ENCODE measurements at regions not wholly inside any gene's neighbourhood (a gene's known extent, or its start where the extent isn't known, plus 50 kb on each side); places are given as distances from the start of the nearest gene placed in this dataset.

DNA sequence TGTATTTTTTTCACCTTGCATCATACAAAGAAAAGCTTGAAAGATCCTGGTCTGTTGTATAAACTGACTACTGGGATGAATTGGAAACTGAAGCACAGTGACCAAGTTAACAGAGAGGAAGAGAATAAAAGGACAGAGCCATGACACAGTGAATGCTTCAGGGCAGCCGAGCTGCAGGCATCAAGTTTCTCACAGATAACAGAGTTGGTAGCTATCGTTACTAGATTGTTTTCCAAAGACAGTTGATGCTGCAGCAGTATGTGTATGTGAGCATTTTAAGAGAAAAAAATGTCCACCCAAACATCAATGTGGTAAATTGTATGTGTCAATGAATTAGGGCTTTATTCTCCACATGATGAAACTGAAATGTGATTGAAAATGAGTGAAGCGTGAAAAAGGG lies 1032.7 kb downstream of the ADGRL3 start:
- no peak overlapping the region for H3K4me3 ChIP-seq (ENCODE audit: low read depth in 2 of 2, low read length in 2 of 2)
- DNase-seq (ENCODE audit: low read depth, low spot score) (no peak), ATAC-seq (no peak)
- ChIA-PET CTCF (no interaction called here), POLR2A (no interaction called here)
- no peaks in the 10 kb centered on the region for H3K36me3 ChIP-seq (ENCODE audit: control insufficient read depth, insufficient read depth, low read length)
- no peaks in the 10 kb centered on the region for H3K9me3 ChIP-seq (ENCODE audit: control insufficient read depth, insufficient read depth, low read depth, low read length)
- H3K27ac ChIP-seq (ENCODE audit: low read length): no peak overlapping the region
- no peak for TF ChIP-seq TCF7L2 (IDR thresholded peaks at IDR 0.05; ENCODE audit: low read depth, low read length)
- no peak for TF ChIP-seq POLR2AphosphoS5 (IDR thresholded peaks at IDR 0.05; ENCODE audit: low read depth, low read length)
- TF ChIP-seq CTCF (IDR thresholded peaks at IDR 0.05): no peak
- no peak for TF ChIP-seq SIN3A (IDR thresholded peaks at IDR 0.05; ENCODE audit: borderline replicate concordance, insufficient read depth, low read depth, low read length)
- TF ChIP-seq, protein P1, sequence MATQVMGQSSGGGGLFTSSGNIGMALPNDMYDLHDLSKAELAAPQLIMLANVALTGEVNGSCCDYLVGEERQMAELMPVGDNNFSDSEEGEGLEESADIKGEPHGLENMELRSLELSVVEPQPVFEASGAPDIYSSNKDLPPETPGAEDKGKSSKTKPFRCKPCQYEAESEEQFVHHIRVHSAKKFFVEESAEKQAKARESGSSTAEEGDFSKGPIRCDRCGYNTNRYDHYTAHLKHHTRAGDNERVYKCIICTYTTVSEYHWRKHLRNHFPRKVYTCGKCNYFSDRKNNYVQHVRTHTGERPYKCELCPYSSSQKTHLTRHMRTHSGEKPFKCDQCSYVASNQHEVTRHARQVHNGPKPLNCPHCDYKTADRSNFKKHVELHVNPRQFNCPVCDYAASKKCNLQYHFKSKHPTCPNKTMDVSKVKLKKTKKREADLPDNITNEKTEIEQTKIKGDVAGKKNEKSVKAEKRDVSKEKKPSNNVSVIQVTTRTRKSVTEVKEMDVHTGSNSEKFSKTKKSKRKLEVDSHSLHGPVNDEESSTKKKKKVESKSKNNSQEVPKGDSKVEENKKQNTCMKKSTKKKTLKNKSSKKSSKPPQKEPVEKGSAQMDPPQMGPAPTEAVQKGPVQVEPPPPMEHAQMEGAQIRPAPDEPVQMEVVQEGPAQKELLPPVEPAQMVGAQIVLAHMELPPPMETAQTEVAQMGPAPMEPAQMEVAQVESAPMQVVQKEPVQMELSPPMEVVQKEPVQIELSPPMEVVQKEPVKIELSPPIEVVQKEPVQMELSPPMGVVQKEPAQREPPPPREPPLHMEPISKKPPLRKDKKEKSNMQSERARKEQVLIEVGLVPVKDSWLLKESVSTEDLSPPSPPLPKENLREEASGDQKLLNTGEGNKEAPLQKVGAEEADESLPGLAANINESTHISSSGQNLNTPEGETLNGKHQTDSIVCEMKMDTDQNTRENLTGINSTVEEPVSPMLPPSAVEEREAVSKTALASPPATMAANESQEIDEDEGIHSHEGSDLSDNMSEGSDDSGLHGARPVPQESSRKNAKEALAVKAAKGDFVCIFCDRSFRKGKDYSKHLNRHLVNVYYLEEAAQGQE (IDR thresholded peaks at IDR 0.05; ENCODE audit: insufficient read depth in 1 of 2, low read depth in 2 of 2, low read length in 1 of 2): no peak
- no peaks in the 10 kb centered on the region for H3K27me3 ChIP-seq (ENCODE audit: control insufficient read depth, insufficient read depth, low read length)
- intact Hi-C loops (cut with micrococcal nuclease; ENCODE audit: unreplicated experiment) (no loop called here), in situ Hi-C loops (cut with HindIII; ENCODE audit: low pct_unique_long_range_greater_than_20kb, low sequenced_read_pairs) (no loop called here)
- BruUV-seq (replicated peaks): no TSS peak
- no peaks in the 10 kb centered on the region for H3K4me1 ChIP-seq (ENCODE audit: control insufficient read depth, insufficient read depth, low read length)

DNA sequence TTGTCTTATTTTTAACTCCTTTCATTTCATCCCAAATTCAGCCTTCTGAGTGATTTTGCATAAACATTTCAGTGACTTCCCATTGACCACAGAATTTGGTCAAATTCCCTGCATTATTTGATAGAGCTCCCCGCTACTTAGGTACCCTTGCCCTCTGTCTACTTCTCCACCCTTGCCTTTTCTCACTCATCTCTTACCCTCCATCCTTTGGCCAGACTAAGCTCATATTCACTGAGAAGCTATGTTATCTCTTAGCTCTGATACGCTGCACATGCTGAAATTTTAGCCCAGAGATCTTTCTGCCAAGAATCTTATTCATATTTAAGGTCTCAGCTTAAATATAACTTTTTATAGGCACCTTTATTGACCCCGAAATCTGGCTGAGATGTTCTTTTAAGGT lies 1031.9 kb downstream of the ADGRL3 start:
- Histone ChIP-seq H3K9me3 (ENCODE audit: control insufficient read depth, insufficient read depth, low read depth, low read length) (no peaks in the 10 kb centered on the region), H3K27me3 (ENCODE audit: control insufficient read depth, insufficient read depth, low read length) (no peaks in the 10 kb centered on the region), H3K4me3 (ENCODE audit: low read depth in 2 of 2, low read length in 2 of 2) (no peak overlapping the region), H3K4me1 (ENCODE audit: control insufficient read depth, insufficient read depth, low read length) (no peaks in the 10 kb centered on the region), H3K36me3 (ENCODE audit: control insufficient read depth, insufficient read depth, low read length) (no peaks in the 10 kb centered on the region), H3K27ac (ENCODE audit: low read length) (no peak overlapping the region)
- DNase-seq (ENCODE audit: low read depth, low spot score) (no peak), ATAC-seq (no peak)
- intact Hi-C loops (cut with micrococcal nuclease; ENCODE audit: unreplicated experiment) (no loop called here), in situ Hi-C loops (cut with HindIII; ENCODE audit: low pct_unique_long_range_greater_than_20kb, low sequenced_read_pairs) (no loop called here)
- ChIA-PET POLR2A (no interaction called here), CTCF (no interaction called here)
- no TSS peak for BruUV-seq (replicated peaks)
- TF ChIP-seq TCF7L2 (IDR thresholded peaks at IDR 0.05; ENCODE audit: low read depth, low read length): no peak
- no peak for TF ChIP-seq CTCF (IDR thresholded peaks at IDR 0.05)

DNA sequence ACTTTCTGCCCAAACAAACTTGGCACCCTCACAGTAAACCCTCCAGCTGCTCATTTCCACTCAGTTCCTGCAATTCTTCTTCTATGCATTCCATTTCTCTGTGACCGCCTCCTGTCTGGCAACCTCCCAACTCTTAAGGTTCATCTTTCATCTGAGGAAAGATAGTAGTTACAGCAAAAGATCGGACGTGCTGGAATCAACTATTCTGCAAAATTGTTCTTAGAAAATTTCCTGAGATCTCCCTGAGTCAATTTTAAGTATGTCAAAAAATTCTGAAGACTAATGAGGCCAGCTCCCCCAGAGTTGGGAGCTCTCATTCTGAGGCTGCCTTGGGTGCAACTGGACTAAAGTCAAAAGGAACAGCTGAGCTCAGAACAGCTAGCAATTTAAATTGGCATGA lies 1026.0 kb downstream of the ADGRL3 start:
- no TSS peak for BruUV-seq (replicated peaks)
- CTCF ChIA-PET: no interaction called here

More for the DNA sequence above, 1026.0 kb downstream of the ADGRL3 start:
- H3K9me3 ChIP-seq (ENCODE audit: control insufficient read depth, insufficient read depth, low read depth, low read length): no peaks in the 10 kb centered on the region
- H3K27ac ChIP-seq (ENCODE audit: low read length): no peak overlapping the region
- in situ Hi-C loops (cut with HindIII; ENCODE audit: low pct_unique_long_range_greater_than_20kb, low sequenced_read_pairs) (no loop called here), intact Hi-C loops (cut with micrococcal nuclease; ENCODE audit: unreplicated experiment) (no loop called here)
- ATAC-seq (no peak), DNase-seq (ENCODE audit: low read depth, low spot score) (no peak)
- no peak overlapping the region for H3K4me3 ChIP-seq (ENCODE audit: low read depth in 2 of 2, low read length in 2 of 2)
- H3K27me3 ChIP-seq (ENCODE audit: control insufficient read depth, insufficient read depth, low read length): no peaks in the 10 kb centered on the region
- H3K4me1 ChIP-seq (ENCODE audit: control insufficient read depth, insufficient read depth, low read length): no peaks in the 10 kb centered on the region
- POLR2A ChIA-PET: no interaction called here
- no peaks in the 10 kb centered on the region for H3K36me3 ChIP-seq (ENCODE audit: control insufficient read depth, insufficient read depth, low read length)
- TF ChIP-seq POLR2AphosphoS5 (IDR thresholded peaks at IDR 0.05; ENCODE audit: low read depth, low read length) (no peak), SIN3A (IDR thresholded peaks at IDR 0.05; ENCODE audit: borderline replicate concordance, insufficient read depth, low read depth, low read length) (no peak), TCF7L2 (IDR thresholded peaks at IDR 0.05; ENCODE audit: low read depth, low read length) (no peak)

Data from Panc1 (cell line).